Progenitor cell of endocrine pancreas (in vitro differentiated cells): ENCODE measurements at regions not wholly inside any gene's neighbourhood (a gene's known extent, or its start where the extent isn't known, plus 50 kb on each side); places are given as distances from the start of the nearest gene placed in this dataset.
"Not testable (repeated sequence)": the region's sequence is repeated elsewhere in the genome, so short reads cannot be mapped to it uniquely, and the experiment has no call there.

Experiments
- DNase-seq: peaks from one replicate; pipeline ENCODE4 v3.0.0; 2021; ENCODE audit warnings: low spot score; ENCODE audit not compliant: unreplicated experiment
- H3K27ac Mint-ChIP-seq: 2 replicates; pipeline ENCODE4 v1.8.0; 2021; ENCODE audit warnings: mild to moderate bottlenecking, moderate library complexity, mixed read lengths
- H3K27me3 Mint-ChIP-seq: 2 replicates; pipeline ENCODE4 v1.8.0; 2021; ENCODE audit warnings: mixed read lengths
- H3K36me3 Mint-ChIP-seq: 2 replicates; pipeline ENCODE4 v1.8.0; 2022; ENCODE audit warnings: mixed read lengths; ENCODE audit not compliant: insufficient read depth
- H3K4me1 Mint-ChIP-seq: 2 replicates; pipeline ENCODE4 v1.8.0; 2021; ENCODE audit warnings: low read depth, mixed read lengths
- H3K4me3 Mint-ChIP-seq: 2 replicates; pipeline ENCODE4 v1.8.0; 2021; ENCODE audit warnings: low read depth, mild to moderate bottlenecking, moderate library complexity, mixed read lengths
- H3K9me3 Mint-ChIP-seq: 2 replicates; pipeline ENCODE4 v1.8.0; 2021; ENCODE audit warnings: low read depth, mixed read lengths
- TF ChIP-seq, protein P1 (sequence below): fragments of 200-600 bp; sonication (generic); IDR thresholded peaks from one replicate; pipeline ENCODE4 v1.5.0; 2021; ENCODE audit warnings: antibody characterized with exemption, mild to moderate bottlenecking; ENCODE audit not compliant: unreplicated experiment

GRCh38 chr3:15872807-15873206, 75.0 kb upstream of the ANKRD28 start:
- Mint-ChIP-seq H3K4me1 (peaks cover 13% of the 10 kb centered on the region), H3K27me3 (no peaks in the 10 kb centered on the region), H3K36me3 (peaks cover 12% of the 10 kb centered on the region), H3K4me3 (no peak overlapping the region), H3K9me3 (peaks cover 15% of the 10 kb centered on the region), H3K27ac (no peak overlapping the region)
- DNase-seq: no peak
- TF ChIP-seq, protein P1, sequence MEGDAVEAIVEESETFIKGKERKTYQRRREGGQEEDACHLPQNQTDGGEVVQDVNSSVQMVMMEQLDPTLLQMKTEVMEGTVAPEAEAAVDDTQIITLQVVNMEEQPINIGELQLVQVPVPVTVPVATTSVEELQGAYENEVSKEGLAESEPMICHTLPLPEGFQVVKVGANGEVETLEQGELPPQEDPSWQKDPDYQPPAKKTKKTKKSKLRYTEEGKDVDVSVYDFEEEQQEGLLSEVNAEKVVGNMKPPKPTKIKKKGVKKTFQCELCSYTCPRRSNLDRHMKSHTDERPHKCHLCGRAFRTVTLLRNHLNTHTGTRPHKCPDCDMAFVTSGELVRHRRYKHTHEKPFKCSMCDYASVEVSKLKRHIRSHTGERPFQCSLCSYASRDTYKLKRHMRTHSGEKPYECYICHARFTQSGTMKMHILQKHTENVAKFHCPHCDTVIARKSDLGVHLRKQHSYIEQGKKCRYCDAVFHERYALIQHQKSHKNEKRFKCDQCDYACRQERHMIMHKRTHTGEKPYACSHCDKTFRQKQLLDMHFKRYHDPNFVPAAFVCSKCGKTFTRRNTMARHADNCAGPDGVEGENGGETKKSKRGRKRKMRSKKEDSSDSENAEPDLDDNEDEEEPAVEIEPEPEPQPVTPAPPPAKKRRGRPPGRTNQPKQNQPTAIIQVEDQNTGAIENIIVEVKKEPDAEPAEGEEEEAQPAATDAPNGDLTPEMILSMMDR: no peak

GRCh38 chr3:15873415-15873814, 75.6 kb upstream of the ANKRD28 start:
- Mint-ChIP-seq H3K9me3 (peaks cover 15% of the 10 kb centered on the region), H3K27ac (no peak overlapping the region), H3K27me3 (no peaks in the 10 kb centered on the region), H3K4me3 (no peak overlapping the region), H3K4me1 (peaks cover 13% of the 10 kb centered on the region), H3K36me3 (peaks cover 17% of the 10 kb centered on the region)
- DNase-seq: no peak
- TF ChIP-seq, protein P1: no peak

DNA sequence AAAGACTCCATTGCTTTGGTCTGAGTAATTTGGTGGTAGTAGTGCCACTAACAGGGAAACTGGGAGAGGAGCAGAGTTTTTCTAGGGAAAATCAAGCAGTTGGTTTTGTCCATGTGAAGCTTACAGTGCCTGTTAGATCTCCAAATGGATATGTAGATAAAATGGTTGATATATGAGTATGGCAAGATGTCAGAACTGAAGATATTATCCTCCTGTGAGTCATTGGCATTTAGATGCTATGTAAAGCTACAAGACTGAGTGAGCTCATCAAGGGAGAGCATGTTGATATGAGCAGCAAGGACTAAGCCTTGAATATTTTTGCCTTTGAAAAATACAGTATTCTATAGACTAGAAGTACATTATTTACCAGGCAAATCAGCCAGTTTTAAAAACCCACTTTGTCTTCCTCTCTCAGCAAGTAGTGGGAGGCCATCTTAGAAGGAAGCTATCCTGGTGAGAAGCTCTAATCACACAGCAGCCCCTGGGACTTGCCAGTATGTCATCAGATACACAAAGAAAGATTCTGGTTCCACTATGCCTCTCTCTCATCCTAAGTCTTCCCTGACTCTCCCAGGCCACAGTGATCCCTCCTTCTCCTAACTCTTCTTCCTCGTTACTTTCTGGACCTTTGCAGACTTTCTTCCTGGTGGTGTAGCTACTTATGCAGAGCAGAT, 77.4 kb upstream of the ANKRD28 start:
- H3K4me1 Mint-ChIP-seq: peaks cover 13% of the 10 kb centered on the region
- TF ChIP-seq, protein P1: no peak
- no peaks in the 10 kb centered on the region for H3K27me3 Mint-ChIP-seq
- H3K27ac Mint-ChIP-seq: no peak overlapping the region
- DNase-seq: no peak
- H3K9me3 Mint-ChIP-seq: peaks cover 10% of the 10 kb centered on the region
- H3K4me3 Mint-ChIP-seq: no peak overlapping the region
- H3K36me3 Mint-ChIP-seq: peaks cover 21% of the 10 kb centered on the region

- no peaks in the 10 kb centered on the region for H3K27me3 Mint-ChIP-seq
- TF ChIP-seq, protein P1: no peak
- H3K36me3 Mint-ChIP-seq: peaks cover 16% of the 10 kb centered on the region
- no peak overlapping the region for H3K27ac Mint-ChIP-seq
- DNase-seq: no peak
- H3K4me3 Mint-ChIP-seq: no peak overlapping the region
- H3K4me1 Mint-ChIP-seq: peaks cover 13% of the 10 kb centered on the region
- H3K9me3 Mint-ChIP-seq: peaks cover 2% of the 10 kb centered on the region
These were observed 78.9 kb upstream of the ANKRD28 start for GRCh38 chr3:15876669-15877068.

GRCh38 chr3:15877813-15878212, 80.0 kb upstream of the ANKRD28 start:
- peaks cover 10% of the 10 kb centered on the region for H3K4me1 Mint-ChIP-seq
- H3K27ac Mint-ChIP-seq: no peak overlapping the region
- no peaks in the 10 kb centered on the region for H3K27me3 Mint-ChIP-seq
- H3K9me3 Mint-ChIP-seq: peaks cover 2% of the 10 kb centered on the region
- TF ChIP-seq, protein P1: no peak
- no peak for DNase-seq
- peaks cover 16% of the 10 kb centered on the region for H3K36me3 Mint-ChIP-seq
- H3K4me3 Mint-ChIP-seq: no peak overlapping the region

DNA sequence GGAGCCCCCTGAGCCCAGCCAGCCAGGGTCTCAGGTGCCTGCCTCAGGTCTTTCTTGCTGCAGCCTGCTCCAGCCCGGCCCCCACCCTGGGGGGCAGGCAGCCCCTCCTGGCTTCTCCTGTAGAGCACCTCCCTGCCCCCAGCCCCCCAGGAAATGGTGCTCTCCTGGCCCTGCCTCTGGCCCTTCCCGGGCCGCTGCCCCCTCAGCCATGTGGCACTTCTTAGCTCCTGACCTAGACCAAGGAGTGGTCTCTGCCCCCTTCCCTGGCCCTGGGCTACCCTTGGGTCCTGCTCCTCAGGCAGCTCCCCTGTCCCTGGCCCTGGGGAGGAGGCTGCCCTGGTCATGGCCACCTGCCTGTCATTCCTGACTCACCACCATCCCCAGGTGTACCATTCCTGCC, 82.0 kb upstream of the ANKRD28 start:
- H3K9me3 Mint-ChIP-seq, H3K4me1 Mint-ChIP-seq, H3K27ac Mint-ChIP-seq, H3K4me3 Mint-ChIP-seq, DNase-seq, H3K27me3 Mint-ChIP-seq: not testable (repeated sequence)
- peaks cover 16% of the 10 kb centered on the region for H3K36me3 Mint-ChIP-seq
